Right lobe of liver (tissue), 4 donors: ENCODE measurements at regions not wholly inside any gene's neighbourhood (a gene's known extent, or its start where the extent isn't known, plus 50 kb on each side); places are given as distances from the start of the nearest gene placed in this dataset.

Source experiments
- CTCF ChIP-seq, 4 donors: fragments of 200-600 bp in 3 of 4; fragments of 450-650 bp in 1 of 4; IDR thresholded peaks; one replicate each; pipeline versions ENCODE4 v1.5.1 to v1.8.0; 2016 to 2022; ENCODE audit warnings: antibody characterized with exemption in 4 of 4, mild to moderate bottlenecking in 2 of 4
- POLR2A ChIP-seq: fragments of 450-650 bp; IDR thresholded peaks from one replicate; pipeline ENCODE4 v1.6.1; 2017; ENCODE audit warnings: antibody characterized with exemption, mild to moderate bottlenecking
- donor health status: DM: no; HTN: no; CAD: no.
- donor health status: DM: no; HTN: no; CAD: no.
- donor health status: DM: no; HTN: yes; CAD: no.

- TF ChIP-seq CTCF (IDR thresholded peaks at IDR 0.05) (no peak), POLR2A (no peak)
These were observed 58.1 kb upstream of the SNAP91 start for GRCh38 chr6:83767033-83767432.
